Transverse colon (tissue), 4 donors: ENCODE measurements at regions not wholly inside any gene's neighbourhood (a gene's known extent, or its start where the extent isn't known, plus 50 kb on each side); places are given as distances from the start of the nearest gene placed in this dataset.

ENCODE experiments used
- POLR2A ChIP-seq: fragments of 450-650 bp; IDR thresholded peaks from one replicate; pipeline ENCODE4 v1.6.1; 2016; ENCODE audit warnings: antibody characterized with exemption, mild to moderate bottlenecking, moderate library complexity
- POLR2AphosphoS5 ChIP-seq, 3 donors: sonication (generic); formaldehyde crosslinking; IDR thresholded peaks; one replicate each; pipeline ENCODE4 v1.6.1; 2016; ENCODE audit warnings: antibody characterized with exemption in 3 of 3
- TF ChIP-seq, protein P1 (sequence below), 5 experiments: fragments of 200-600 bp in 3 of 5; fragments of 450-650 bp in 2 of 5; sonication (generic) in 3 of 5; IDR thresholded peaks; 1 replicate in 2 of 5; 2 replicates in 3 of 5; pipeline ENCODE4 v1.5.1; 2016 to 2017; ENCODE audit warnings: antibody characterized with exemption in 5 of 5, inconsistent platforms in 3 of 5, mild to moderate bottlenecking in 2 of 5, moderate library complexity in 1 of 5

DNA sequence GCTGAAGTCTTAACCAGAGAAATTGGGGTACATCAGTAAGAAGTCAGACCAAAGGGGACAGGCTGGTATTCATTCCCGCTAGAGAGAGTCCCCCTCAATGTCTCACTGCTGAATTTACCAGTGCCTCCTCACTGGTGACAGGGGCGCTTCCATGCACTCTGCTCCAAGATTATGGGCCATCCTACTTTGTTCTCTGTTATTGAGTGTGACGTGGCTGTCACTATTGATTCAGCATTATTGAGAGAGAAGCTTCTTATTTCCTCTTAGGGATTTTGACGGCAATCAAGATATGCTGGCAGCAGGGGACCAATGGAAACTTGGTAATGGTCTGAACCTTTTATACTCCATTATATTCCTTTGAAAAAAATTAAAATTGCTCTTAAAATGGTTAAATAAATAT, 118.6 kb downstream of the SYF2 start:
- TF ChIP-seq, protein P1, sequence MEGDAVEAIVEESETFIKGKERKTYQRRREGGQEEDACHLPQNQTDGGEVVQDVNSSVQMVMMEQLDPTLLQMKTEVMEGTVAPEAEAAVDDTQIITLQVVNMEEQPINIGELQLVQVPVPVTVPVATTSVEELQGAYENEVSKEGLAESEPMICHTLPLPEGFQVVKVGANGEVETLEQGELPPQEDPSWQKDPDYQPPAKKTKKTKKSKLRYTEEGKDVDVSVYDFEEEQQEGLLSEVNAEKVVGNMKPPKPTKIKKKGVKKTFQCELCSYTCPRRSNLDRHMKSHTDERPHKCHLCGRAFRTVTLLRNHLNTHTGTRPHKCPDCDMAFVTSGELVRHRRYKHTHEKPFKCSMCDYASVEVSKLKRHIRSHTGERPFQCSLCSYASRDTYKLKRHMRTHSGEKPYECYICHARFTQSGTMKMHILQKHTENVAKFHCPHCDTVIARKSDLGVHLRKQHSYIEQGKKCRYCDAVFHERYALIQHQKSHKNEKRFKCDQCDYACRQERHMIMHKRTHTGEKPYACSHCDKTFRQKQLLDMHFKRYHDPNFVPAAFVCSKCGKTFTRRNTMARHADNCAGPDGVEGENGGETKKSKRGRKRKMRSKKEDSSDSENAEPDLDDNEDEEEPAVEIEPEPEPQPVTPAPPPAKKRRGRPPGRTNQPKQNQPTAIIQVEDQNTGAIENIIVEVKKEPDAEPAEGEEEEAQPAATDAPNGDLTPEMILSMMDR (IDR thresholded peaks at IDR 0.05) = no peak
- TF ChIP-seq POLR2A (no peak), POLR2AphosphoS5 (IDR thresholded peaks at IDR 0.05) (no peak)
